Lung microvascular endothelial cell (primary cell): ENCODE measurements at regions not wholly inside any gene's neighbourhood (a gene's known extent, or its start where the extent isn't known, plus 50 kb on each side); places are given as distances from the start of the nearest gene placed in this dataset.
"Not testable (repeated sequence)": the region's sequence is repeated elsewhere in the genome, so short reads cannot be mapped to it uniquely, and the experiment has no call there.

Experiments used
- DNase-seq, 2 donors: peaks; one replicate each; pipeline versions ENCODE4 v3.0.0 to v3.0.0-alpha.2; 2010; ENCODE audit warnings: low read depth in 2 of 2

GRCh38 chr1:208709981-208710380 lies 465.8 kb upstream of the PLXNA2 start:
- no peak for DNase-seq

GRCh38 chr1:208714323-208714722 lies 470.1 kb upstream of the PLXNA2 start:
- DNase-seq: no peak

GRCh38 chr1:208717525-208717924 lies 473.3 kb upstream of the PLXNA2 start:
- no peak for DNase-seq

GRCh38 chr1:208722592-208722991 lies 478.4 kb upstream of the PLXNA2 start:
- no peak for DNase-seq

GRCh38 chr1:208724079-208724478 lies 479.9 kb upstream of the PLXNA2 start:
- no peak for DNase-seq

GRCh38 chr1:208728815-208729214 lies 484.6 kb upstream of the PLXNA2 start:
- no peak for DNase-seq

GRCh38 chr1:208731981-208732821 lies 488.0 kb upstream of the PLXNA2 start:
- DNase-seq: peak; percentile 52 to 63

GRCh38 chr1:208737161-208737560 lies 493.0 kb upstream of the PLXNA2 start:
- no peak for DNase-seq

GRCh38 chr1:208737922-208738321 lies 493.7 kb upstream of the PLXNA2 start:
- no peak for DNase-seq

- DNase-seq: not testable (repeated sequence)
Observed at GRCh38 chr1:208739636-208740035, 495.5 kb upstream of the PLXNA2 start.

- no peak for DNase-seq
Observed at GRCh38 chr1:208741296-208741695, 497.1 kb upstream of the PLXNA2 start.

GRCh38 chr1:208743361-208743760 lies 499.2 kb upstream of the PLXNA2 start:
- DNase-seq: no peak

GRCh38 chr1:208747979-208748378 lies 503.8 kb upstream of the PLXNA2 start:
- no peak for DNase-seq

GRCh38 chr1:208748387-208749165 lies 504.4 kb upstream of the PLXNA2 start:
- DNase-seq: no peak

GRCh38 chr1:208756339-208756981 lies 512.3 kb upstream of the PLXNA2 start:
- no peak for DNase-seq

- peak in 1 of 2 donors; percentile 45 for DNase-seq
Observed at GRCh38 chr1:208757846-208758245, 513.7 kb upstream of the PLXNA2 start.

- DNase-seq: no peak
Observed at GRCh38 chr1:208759255-208759654, 515.1 kb upstream of the PLXNA2 start.

- DNase-seq: no peak
Observed at GRCh38 chr1:208763971-208764370, 519.8 kb upstream of the PLXNA2 start.

- DNase-seq: no peak
Observed at GRCh38 chr1:208766832-208767231, 522.6 kb upstream of the PLXNA2 start.

- no peak for DNase-seq
Observed at GRCh38 chr1:208767816-208768215, 523.6 kb upstream of the PLXNA2 start.

GRCh38 chr1:208772891-208773290 lies 528.7 kb upstream of the PLXNA2 start:
- DNase-seq: no peak

GRCh38 chr1:208775841-208776240 lies 531.7 kb upstream of the PLXNA2 start:
- DNase-seq: no peak
